HG03520 (cell line): ENCODE measurements at regions not wholly inside any gene's neighbourhood (a gene's known extent, or its start where the extent isn't known, plus 50 kb on each side); places are given as distances from the start of the nearest gene placed in this dataset.
"Not testable (repeated sequence)": the region's sequence is repeated elsewhere in the genome, so short reads cannot be mapped to it uniquely, and the experiment has no call there.

Experiments
- ATAC-seq: cut with Tn5 transposase; IDR thresholded peaks from one replicate; pipeline ENCODE4 v1.9.1; 2021; ENCODE audit warnings: mild to moderate bottlenecking, moderate library complexity; ENCODE audit not compliant: unreplicated experiment

DNA sequence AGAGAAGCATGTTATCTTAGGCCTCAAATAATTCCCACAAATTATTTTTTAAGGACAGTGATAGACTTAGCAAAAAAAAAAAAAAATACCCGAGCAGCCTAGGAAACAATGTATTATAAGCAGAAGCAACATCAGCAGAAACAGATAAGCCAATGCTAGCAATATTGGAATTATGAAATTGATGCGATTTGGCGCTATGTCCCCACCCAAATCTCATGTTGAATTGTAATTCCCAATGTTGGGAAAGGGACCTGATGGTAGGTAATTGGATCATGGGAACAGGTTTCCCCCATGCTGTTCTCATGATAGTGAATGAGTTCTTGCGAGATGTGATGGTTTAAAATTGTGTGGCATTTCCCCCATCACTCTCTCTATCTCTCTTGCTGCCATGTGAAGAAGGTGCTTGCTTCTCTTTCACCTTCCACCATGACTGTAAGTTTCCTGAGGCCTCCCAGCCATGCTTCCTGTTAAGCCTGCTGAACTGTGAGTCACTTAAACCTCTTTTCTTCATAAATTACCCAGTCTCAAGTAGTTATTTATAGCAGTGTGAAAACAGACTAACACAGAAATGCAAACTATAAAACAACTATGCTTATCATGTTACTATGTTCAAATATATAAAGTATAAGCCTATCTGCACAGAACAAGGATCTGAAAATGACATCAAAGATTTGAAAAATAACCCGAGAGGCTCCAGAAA is 75.6 kb upstream of the HIVEP3 start:
- no peak for ATAC-seq

DNA sequence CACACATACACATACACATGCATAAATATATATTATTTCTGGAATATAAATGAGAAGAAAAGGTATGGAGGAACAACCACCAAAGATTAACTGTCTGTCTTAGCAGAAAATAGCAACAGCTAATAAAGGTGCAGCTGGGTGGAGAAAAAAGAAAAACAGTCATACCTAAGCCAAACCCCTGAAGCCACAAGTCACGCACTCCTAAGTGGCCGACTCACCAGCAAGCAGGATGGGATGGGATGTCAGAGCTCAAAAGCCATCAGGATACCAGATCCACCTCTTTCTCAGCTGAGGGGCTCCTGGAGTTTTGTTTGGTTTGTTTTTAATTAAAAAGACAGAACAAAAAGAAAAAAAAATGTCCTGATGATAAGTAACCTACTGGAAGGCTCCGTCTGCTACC is 64.7 kb upstream of the HIVEP3 start:
- no peak for ATAC-seq

DNA sequence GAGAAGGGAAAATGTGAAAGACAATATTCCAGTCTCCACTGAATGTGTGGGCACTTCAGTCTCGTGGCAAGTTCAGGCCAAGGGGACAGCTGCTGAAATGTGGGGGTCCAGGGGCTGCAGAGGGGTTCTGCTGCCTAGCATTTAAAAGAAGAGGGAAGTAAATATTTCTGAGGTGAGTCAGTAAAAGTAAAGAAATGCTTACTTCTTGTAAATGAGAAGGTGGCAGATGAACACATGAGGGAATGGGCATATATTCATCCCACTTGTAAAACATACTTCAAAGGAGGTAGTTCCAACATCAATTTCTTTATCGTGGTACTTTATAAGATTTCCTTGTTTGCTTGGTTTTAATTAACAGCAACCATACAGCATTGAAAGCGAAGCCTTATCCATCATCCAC is 63.1 kb upstream of the HIVEP3 start:
- ATAC-seq: no peak

DNA sequence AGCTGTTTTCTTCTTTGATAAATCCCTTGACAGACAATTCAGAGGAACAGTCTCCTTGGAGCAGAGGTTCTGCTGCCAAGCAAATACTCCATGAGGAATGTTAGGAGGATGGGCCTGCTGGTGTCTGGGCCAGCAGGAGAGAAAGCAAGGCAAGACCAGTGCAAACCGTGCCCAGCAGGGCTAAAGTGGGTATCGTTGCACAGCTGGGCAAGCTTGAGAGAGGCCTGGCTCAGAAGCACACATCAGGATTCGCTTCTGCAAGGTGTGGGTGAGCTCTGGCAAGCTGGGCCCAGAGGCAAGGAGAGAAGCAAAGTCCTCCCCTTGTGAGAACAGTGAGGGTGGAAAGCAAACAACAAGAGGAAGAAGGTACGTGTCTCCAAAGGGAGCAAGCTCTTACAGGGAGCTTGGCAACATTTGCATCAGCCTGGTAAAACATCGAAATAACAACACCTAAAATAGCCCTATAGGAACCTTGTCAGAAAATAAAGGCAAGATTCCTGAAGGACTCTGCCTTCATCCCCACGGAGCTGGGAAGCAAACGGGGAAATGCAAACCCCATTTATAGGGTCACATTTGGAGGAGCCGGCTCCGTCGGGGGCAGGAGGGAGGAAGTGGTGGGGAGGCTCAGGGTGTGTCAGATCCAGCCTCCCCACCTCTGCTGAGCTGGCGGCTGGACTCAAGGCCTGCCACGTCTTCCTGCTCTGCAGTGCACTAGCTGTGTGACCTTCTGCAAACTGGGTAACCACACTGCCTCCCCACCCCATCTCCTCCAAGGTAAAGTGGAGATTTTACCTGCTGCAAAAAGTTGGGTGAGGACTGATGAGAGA is 62.3 kb upstream of the HIVEP3 start:
- no peak for ATAC-seq

DNA sequence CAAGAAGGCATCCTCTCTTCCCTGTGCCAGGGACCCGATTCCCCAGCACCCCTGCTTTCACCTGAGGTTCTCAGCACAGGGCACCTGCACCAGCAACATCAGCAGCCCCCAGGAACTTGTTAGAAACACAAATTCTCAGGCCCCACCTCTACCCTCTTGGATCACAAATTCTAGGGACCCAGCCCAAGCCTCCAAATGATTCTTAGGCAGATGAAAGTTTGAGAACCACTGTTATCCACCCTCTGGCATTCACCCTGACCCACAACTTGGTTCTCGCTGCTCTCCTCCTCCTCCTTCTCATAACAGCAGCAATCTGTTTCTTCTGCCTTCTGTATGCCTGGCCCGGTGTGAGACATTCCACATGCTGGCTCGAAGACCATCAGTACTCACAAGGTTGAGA is 60.3 kb upstream of the HIVEP3 start:
- no peak for ATAC-seq

DNA sequence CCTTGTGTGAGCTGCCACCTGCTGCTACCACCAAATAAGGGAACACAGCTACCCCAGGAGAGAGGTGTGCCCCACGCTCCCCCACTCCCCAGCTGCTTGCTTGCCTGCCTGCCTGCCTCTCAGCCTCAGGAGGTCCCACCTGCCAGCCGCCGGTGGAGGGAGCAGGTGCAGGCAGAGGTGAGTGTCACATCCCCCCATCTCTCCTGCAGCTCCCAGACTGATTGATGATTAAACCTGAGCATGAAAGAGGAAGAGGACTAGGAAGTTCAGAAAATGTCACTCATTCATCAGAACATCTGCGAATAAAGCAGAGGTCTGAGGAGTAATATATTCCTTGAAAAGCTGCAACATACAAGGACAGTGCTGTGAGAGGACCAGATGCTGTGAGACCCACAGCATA is 58.6 kb upstream of the HIVEP3 start:
- no peak for ATAC-seq

DNA sequence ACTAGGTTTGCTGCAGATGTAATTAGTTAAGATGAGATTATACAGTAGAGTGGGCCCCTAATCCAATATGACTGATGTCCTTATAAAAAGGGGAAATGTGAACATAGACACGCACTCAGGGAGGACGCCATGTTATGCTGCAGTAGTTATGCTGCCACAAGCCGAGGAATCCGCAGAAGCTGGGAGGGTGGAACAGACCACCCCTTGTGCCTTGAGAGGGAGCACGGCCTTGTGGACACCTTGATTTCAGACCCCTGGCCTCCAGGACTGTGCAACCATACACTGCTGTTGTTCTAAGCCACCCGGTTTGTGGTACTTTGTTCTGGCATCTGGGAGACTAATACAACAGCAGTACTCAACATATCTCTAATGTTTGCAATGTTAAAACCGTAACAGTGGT is 57.9 kb upstream of the HIVEP3 start:
- no peak for ATAC-seq

DNA sequence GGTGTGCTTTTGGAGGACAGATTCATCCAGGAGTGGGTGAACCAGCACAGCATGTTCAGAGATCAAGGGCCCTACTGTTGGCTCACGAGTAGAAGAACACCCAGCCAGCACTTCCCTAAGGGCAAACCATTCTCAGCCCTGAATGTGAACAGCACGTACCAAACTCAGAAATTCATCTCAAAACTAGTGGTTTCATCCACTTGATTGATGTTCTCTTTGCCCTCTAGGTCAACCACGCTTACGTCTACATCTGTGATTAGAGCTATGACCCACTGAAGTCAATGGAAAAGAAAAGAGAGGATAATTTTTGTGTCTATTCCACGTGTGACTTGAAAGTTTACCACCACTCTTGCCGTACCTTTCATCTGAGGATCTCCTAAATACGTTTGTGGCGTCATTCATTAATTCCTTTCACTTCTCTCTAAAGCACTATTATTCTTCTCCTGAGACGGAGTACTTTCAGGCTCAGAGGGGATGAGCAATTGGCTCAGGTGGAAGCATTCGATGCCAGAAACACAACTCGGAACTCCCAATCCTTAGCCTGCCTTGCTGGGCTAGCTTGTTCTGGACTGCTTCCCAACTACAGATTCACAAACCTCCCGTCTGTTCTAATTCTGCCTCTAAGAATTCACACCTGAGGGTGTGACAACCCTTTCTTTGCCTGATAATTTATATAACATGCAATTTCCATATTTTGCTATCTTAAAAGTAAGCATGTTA is 57.3 kb upstream of the HIVEP3 start:
- no peak for ATAC-seq

DNA sequence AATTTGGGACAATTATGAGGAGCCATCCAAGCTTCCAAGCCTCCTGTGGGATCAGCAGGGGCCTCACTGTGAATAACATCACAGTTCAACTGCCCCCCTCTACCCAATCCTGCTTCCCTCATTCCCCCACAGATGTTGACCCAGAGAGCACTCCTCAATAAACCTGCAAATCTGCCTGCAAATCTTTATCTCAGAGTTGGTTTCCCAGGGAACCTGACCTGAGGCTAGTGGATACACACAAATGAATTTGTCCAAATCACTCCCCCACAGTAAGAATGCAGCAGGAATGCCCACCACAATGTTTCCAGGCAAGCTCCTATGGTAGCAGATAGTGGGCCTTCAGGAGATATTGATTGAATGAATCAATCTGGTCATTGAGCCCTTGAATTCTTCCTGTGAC is 56.4 kb upstream of the HIVEP3 start:
- ATAC-seq: no peak

DNA sequence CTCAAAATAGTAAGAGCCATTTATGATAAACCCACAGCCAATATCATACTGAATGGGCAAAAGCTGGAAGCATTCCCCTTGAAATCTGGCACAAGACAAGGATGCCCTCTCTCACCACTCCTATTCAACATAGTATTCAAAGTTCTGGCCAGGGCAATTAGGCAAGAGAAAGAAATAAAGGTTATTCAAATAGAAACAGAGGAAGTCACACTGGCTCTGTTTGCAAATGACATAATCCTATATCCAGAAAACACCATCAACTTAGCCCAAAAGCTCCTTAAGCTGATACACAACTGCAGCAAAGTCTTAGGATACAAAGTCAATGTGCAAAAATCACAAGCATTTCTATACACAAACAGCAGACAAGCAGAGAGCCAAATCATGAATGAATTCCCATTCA is 49.8 kb upstream of the HIVEP3 start:
- ATAC-seq: not testable (repeated sequence)
